Stimulated activated CD4-positive, alpha-beta T cell treated with anti-CD3 and anti-CD28 coated beads, Interleukin-1b, Interleukin-23, amount 100 ng/mL, for 24 hours (primary cell): ENCODE measurements at regions not wholly inside any gene's neighbourhood (a gene's known extent, or its start where the extent isn't known, plus 50 kb on each side); places are given as distances from the start of the nearest gene placed in this dataset.
"Not testable (repeated sequence)": the region's sequence is repeated elsewhere in the genome, so short reads cannot be mapped to it uniquely, and the experiment has no call there.

ENCODE experiments used
- DNase-seq, 4 experiments: peaks; one replicate each; pipeline ENCODE4 v3.0.0-alpha.2; 2020; ENCODE audit warnings: low read depth in 4 of 4, low spot score in 1 of 4

GRCh38 chr6:142633317-142633716, 311.7 kb downstream of the HIVEP2 start:
- DNase-seq = no peak

DNA sequence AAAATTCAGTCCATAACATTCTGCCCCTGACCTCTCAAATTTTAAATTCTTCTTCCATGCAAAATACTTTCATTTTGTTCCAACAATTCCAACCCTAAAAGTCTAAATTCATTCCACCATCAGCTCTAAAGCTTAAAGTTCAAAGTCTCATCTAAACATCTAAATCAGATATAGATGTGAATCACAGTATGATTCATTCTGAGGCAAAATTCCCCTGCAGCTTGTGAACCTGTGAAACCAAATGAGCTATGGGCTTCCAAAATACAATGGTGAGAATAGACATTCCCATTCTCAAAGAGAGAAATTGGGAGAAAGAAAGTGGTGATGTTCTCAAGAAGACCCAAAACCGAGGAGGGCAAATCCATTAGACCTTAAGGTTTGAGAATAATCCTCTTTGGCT, 309.8 kb downstream of the HIVEP2 start:
- no peak for DNase-seq

DNA sequence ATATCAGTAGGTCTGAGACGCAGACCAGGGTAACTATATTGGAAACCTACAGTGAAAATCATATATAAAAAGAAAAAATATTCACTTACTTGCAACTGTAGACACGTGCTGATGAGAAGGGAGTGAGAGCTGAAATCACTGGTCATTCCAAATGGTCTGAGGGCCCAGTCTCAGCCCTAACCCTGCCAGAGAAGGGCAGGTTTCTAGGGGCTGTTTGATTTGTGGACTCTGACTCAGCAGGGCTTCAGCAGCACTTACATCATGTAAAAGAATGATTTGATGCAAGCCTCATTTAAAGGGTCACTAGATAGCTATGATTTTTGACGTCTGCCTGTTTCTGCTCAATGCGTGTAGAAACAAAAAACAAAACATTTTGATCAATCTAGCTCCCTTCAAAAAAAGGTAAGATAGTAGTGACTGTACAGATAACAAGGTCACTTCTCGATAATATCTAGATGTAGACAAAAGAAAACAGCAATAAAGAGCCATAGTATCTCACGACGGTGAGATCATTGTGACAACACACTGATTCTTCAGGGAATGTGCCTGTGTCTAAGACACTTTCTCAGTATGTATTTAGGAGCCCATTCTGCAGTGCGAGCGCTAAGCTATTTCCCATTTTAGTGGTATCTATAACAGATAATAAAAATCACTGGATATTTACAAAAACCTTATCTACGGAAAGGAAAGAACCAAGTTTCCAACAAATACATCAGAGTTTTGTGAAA, 307.2 kb downstream of the HIVEP2 start:
- no peak for DNase-seq

DNA sequence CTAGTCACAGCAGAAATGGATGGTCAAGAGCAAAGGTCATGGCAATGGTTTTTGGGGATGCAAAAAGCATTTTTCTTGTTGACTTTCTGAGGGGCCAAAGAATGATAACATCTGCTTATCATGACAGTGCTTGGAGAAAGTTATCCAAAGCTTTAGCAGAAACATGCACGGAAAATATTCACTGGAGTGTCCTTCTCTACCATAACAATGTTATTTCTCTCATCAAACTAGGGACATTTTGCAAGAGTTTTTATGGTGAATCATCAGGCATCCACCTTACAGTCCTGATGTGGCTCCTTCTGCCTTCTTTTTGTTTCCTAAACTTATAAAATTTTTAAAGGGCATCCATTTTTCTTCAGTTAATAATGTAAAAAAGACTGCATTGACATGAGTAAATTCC, 302.3 kb downstream of the HIVEP2 start:
- DNase-seq = no peak

GRCh38 chr6:142644866-142645265, 300.1 kb downstream of the HIVEP2 start:
- no peak for DNase-seq

GRCh38 chr6:142645663-142646062, 299.3 kb downstream of the HIVEP2 start:
- no peak for DNase-seq

DNA sequence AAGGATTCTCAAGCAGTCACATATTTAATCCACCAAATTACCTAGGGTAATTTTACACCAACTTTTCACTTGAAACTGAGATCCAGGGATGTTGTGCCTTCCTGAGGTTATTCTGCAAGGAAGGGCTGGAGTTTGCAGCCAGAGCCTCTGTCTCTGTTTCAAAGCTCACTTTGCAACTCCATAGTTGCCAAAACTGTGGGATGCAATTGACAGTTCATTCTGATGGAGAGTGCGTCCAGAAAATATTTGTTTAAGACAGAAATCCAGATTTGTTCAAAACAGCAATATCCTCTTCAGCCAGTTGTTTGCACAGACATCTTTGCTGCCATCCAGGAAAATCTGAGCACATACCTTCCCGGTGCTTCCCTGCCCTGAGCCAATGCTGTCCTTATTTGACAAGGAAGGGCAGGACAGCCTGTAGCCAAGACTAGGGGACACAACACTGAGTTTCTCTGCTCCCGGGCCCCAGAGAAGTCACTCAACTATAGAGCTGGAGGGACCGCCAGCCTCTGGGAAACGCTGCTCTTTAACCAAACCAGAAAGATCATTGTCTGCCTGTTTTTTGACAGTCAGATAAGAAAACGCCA, 297.4 kb downstream of the HIVEP2 start:
- no peak for DNase-seq

- no peak for DNase-seq
Observed at GRCh38 chr6:142648036-142648451, 296.9 kb downstream of the HIVEP2 start.

DNA sequence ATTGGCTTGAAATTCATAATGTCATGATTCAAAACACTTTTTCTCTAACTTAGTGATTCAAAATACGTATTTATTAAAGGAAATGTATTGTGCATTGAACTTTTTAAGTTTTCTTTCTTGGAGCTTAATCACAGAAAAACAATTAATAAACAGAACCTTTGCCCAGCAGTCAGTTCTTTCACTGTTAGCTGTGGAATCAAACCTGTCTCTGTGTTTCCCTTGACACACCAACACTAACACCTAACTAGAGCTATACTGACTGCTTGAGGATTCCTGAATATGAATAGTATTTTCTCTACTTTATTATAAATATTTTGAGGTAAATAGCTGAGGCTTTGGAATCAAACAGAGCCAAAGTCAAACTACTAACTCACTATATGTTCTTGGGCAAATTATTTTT, 296.4 kb downstream of the HIVEP2 start:
- DNase-seq = no peak

DNA sequence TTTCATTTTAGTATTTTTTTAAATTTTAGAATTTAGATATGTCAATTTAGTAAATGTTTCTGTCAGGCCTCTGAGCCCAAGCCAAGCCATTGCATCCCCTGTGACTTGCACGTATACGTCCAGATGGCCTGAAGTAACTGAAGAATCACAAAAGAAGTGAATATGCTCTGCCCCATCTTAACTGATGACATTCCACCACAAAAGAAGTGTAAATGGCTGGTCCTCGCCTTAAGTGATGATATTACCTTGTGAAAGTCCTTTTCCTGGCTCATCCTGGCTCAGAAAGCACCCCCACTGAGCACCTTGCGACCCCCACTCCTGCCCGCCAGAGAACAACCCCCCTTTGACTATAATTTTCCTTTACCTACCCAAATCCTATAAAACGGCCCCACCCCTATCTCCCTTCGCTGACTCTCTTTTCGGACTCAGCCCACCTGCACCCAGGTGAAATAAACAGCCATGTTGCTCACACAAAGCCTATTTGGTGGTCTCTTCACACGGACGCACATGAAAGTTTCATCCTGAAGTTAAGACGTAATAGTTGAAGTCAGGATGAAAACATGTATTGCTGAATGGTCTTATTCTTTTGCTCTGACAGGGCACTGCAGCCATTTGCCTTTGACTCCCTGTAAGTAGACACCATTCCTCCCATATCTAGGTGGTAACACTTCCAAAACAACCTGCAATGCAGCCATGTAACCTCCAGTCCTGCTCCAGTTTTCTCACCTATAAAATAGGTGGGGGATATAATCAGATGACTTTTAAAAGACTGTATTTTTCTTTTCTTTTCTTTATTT, 295.3 kb downstream of the HIVEP2 start:
- DNase-seq = not testable (repeated sequence)

GRCh38 chr6:142651384-142651783, 293.6 kb downstream of the HIVEP2 start:
- DNase-seq = no peak

- DNase-seq = no peak
Observed at GRCh38 chr6:142653710-142654420, 291.1 kb downstream of the HIVEP2 start.

GRCh38 chr6:142659661-142660060, 285.3 kb downstream of the HIVEP2 start:
- no peak for DNase-seq

DNA sequence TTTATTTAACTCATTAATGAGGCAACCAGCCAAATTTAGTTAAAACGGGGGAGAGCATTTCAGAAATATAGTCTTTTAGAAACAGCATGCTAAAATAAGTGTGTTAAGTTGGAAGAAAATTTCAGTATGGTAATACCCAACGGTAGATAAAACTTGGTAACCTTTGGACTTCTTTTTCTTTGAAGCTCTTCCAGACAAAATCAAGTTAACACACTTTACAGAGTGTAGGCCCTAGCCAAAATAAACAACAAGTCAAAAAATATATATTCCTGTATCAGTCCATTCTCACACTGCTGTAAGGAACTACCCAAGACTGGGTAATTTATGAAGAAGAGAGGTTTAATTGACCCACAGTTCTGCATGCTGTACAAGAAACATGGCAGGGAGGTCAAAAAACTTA, 279.6 kb downstream of the HIVEP2 start:
- DNase-seq = no peak

DNA sequence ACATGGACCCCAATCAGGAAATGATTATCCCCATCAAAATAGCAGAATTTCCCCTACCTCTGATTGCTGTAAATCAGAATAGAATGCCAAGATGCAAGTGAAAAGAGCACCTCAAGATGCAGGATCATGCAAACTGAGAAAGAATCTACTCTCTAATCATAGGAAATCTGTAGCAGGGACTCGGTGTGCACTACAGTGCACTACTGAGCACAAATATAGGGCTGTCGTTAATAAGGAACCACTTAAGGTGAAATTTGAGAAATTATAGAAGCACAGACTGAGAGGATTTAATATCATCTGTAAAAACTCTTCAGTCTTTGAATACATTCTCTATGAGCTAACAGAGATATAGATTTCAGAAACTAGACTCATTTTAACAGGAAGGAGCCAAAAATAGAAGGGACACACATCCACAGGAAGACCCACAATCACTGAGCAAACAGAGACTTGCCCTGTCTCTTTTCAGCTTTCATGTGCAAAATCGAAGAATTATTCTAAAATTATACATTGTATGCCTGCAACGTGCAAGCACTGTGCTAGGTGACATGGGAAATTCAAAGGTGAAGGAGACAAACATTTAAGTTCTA, 278.3 kb downstream of the HIVEP2 start:
- no peak for DNase-seq

DNA sequence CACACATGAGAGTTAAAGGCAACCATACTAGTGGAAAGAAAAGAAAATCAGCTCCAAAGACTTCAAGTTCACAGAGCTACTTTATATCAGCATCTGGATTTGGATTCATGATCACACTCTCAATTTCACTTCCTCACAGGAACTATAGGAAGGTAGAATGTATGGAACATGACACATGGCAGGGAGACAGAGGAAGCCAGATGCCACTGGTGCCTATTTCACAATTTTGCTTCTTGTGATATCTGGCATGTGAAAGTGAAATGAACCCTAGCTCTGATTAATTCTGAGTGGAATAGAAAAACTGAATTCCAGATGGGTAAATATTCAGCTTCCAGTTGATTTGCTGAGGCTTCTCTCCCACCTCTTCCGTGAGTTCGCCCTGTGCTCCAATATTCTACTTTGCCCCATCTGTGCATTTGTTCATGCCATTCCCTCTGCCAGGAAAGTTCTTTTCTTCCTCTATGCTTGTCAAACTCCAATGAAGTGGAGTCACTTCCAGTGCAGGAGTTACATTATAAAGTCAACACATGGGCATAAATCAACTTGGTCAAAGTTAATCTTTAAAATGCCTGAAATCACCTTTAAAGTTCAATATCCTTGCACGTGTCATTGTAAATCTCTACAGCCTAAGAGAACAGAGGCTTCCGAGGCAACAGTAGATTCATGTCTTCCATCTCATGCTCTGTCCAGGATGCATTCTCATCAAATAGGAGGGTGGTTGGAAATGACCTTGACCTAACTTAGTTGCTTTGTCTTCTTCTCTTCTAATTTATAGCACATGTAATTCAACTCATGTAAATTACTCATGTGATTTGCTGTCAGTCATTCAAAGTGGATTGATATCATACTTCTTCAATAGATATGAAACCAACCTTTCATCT, 275.3 kb downstream of the HIVEP2 start:
- DNase-seq = no peak

DNA sequence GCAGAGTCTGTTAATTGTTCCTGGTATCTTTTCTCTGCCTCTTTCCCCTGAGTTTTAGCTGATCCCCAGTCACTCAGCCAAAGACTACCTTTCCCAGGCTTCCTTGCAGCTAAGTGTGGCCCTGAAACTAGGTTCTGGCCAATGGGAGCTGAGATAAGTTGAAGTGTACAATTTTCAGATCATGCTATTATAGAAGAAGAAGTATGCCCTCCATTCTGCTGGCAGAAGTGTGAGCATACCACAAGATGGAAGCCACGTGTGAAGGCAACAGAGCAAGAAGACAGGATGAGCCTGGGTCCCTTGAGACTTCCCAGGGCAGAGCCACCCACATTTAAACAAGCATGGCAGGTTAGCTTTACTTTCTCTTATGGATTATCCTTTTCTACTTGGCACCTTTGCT, 273.2 kb downstream of the HIVEP2 start:
- DNase-seq = no peak

- no peak for DNase-seq
Observed at GRCh38 chr6:142675517-142675916, 269.5 kb downstream of the HIVEP2 start.

DNA sequence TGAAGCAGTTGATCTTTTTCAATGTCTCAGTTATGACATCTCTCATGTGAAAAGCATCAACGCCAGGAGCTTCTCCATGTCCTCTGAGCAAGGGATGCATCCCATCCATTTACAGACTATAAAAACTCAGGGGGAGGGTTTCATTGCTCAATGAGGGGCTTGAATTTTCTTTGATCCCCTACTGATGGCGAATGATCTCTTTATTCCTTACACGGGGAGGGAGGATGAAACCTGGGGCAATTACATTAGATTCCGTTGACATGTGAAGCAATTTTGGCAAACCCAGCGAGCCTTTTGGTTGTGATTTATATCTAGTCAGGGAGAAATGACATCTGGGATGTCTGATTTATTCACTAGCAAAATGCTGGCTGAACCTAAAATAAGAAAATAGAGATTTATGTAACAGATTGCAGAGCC, 268.9 kb downstream of the HIVEP2 start:
- DNase-seq = no peak

DNA sequence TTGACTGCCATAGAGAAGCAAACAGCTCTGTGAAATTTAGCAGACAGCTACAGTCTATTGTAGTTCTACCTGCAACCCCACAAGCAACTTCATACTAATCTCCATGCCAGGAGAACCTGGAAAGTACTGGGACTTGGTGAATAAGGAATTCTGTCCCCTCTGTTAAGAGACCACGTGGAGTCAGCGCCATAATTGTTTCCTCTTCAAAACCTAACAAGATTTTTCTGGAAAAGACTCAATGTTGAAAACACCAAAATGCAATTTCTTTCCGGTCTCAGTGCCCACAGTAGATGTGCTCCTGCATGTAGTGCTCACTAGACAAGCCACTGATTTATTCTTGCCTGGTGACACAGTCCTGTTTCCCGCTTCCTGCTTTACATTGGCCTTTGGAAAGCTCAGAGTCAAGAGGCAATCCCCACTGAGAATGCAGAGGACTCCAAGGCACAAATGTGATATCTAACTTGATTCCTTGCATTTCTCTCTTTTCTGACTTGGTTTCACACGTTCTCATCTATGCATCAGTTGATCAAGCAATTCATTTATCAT, 268.3 kb downstream of the HIVEP2 start:
- DNase-seq = no peak
